H1 (cell line): ENCODE measurements at regions not wholly inside any gene's neighbourhood (a gene's known extent, or its start where the extent isn't known, plus 50 kb on each side); places are given as distances from the start of the nearest gene placed in this dataset.

ENCODE experiments used
- CTCF ChIA-PET: fragments of 300-600 bp; sonication (Branson Sonifier 250); formaldehyde crosslinking; loops from one replicate; lab custom pipeline; 2021; ENCODE audit not compliant: partially characterized antibody; lab: Charles Lee
- POLR2A ChIA-PET: fragments of 300-600 bp; sonication (Branson Sonifier 250); formaldehyde crosslinking; loops from one replicate; lab custom pipeline; 2021; ENCODE audit warnings: inconsistent platforms; ENCODE audit not compliant: partially characterized antibody; lab: Charles Lee
- DNase-seq, 2 experiments: peaks; one replicate each; pipeline versions ENCODE4 v3.0.0 to v3.0.0-alpha.2; 2010 to 2022; ENCODE audit warnings: low spot score in 2 of 2, low read depth in 1 of 2, mixed read lengths in 1 of 2
- FAIRE-seq: peaks from 2 replicates; lab custom pipeline; 2011; peaks lifted over from hg19 to GRCh38; lab: Jason Lieb, UNC
- H2AFZ ChIP-seq: 2 replicates; pipeline ENCODE4 v1.8.1; 2012; ENCODE audit warnings: low read length, inconsistent platforms
- H2AK5ac ChIP-seq: 2 replicates; pipeline ENCODE4 v1.6.1; 2013; ENCODE audit warnings: low read depth, low read length
- H2BK120ac ChIP-seq: replicated peaks from 2 replicates; pipeline ENCODE3; 2013; ENCODE audit warnings: low read depth, low read length, inconsistent platforms
- H2BK12ac ChIP-seq: 2 replicates; pipeline ENCODE4 v1.6.1; 2013; ENCODE audit warnings: low read depth, low read length
- H2BK15ac ChIP-seq: 2 replicates; pipeline ENCODE4 v1.6.1; 2013; ENCODE audit warnings: low read length
- H2BK20ac ChIP-seq: 2 replicates; pipeline ENCODE4 v1.6.1; 2013; ENCODE audit warnings: low read length
- H2BK5ac ChIP-seq: 2 replicates; pipeline ENCODE4 v1.6.1; 2013; ENCODE audit warnings: low read depth, low read length
- H3K14ac ChIP-seq: 2 replicates; pipeline ENCODE4 v1.6.1; 2013; ENCODE audit warnings: inconsistent platforms; ENCODE audit not compliant: insufficient read length
- H3K18ac ChIP-seq: 2 replicates; pipeline ENCODE4 v1.6.1; 2013; ENCODE audit warnings: low read length; ENCODE audit errors: extremely low read depth
- H3K23ac ChIP-seq: 2 replicates; pipeline ENCODE4 v1.6.1; 2013; ENCODE audit warnings: inconsistent platforms; ENCODE audit not compliant: insufficient read length
- H3K23me2 ChIP-seq: 2 replicates; pipeline ENCODE4 v1.6.1; 2013; ENCODE audit warnings: low read depth, low read length
- H3K27ac ChIP-seq: 2 replicates; pipeline ENCODE4 v1.6.1; 2011; ENCODE audit warnings: low read depth, low read length, inconsistent platforms
- H3K27me3 ChIP-seq, 4 experiments: replicated peaks in 1 of 4; 1 replicate in 1 of 4; 2 replicates in 3 of 4; pipeline versions ENCODE4 v1.6.1 to v1.8.1; 2011 to 2013; ENCODE audit warnings: low read length in 3 of 4, mild to moderate bottlenecking in 3 of 4, inconsistent platforms in 2 of 4, mixed read lengths in 2 of 4, moderate library complexity in 1 of 4; ENCODE audit not compliant: control insufficient read depth in 3 of 4, insufficient read depth in 3 of 4; ENCODE audit errors: extremely low read depth in 1 of 4
- H3K36me3 ChIP-seq, 4 experiments: 2 replicates each; pipeline versions ENCODE4 v1.6.1 to v1.8.1; 2011 to 2013; ENCODE audit warnings: mild to moderate bottlenecking in 4 of 4, low read length in 3 of 4, moderate library complexity in 2 of 4, control low read depth in 1 of 4, inconsistent platforms in 1 of 4; ENCODE audit not compliant: insufficient read depth in 4 of 4, control insufficient read depth in 2 of 4
- H3K4ac ChIP-seq: replicated peaks from 2 replicates; pipeline ENCODE3; 2013; ENCODE audit warnings: low read length, low read depth, mixed read lengths, inconsistent platforms; ENCODE audit not compliant: insufficient read length
- H3K4me1 ChIP-seq, 4 experiments: replicated peaks in 1 of 4; 1 replicate in 1 of 4; 2 replicates in 3 of 4; pipeline versions ENCODE4 v1.6.1 to v1.8.1; 2011 to 2013; ENCODE audit warnings: low read length in 3 of 4, inconsistent platforms in 2 of 4, mixed read lengths in 1 of 4; ENCODE audit not compliant: insufficient read depth in 4 of 4, control insufficient read depth in 3 of 4
- H3K4me2 ChIP-seq, 2 experiments: 2 replicates each; pipeline versions ENCODE4 v1.6.1 to v1.8.1; 2011 to 2013; ENCODE audit warnings: low read depth in 2 of 2, low read length in 2 of 2, control low read depth in 1 of 2, inconsistent platforms in 1 of 2, mild to moderate bottlenecking in 1 of 2; ENCODE audit not compliant: insufficient read depth in 1 of 2
- H3K4me3 ChIP-seq, 4 experiments: fragments of 200-600, 300-600 bp in 1 of 4; sonication (generic), shearing (Covaris generic), sonication (Bioruptor Twin) in 1 of 4; 2 replicates each; pipeline versions ENCODE4 v1.5.1 to v1.8.1; 2011 to 2016; ENCODE audit warnings: low read length in 4 of 4, low read depth in 3 of 4, control low read depth in 2 of 4, inconsistent platforms in 2 of 4, mild to moderate bottlenecking in 2 of 4, mixed read lengths in 1 of 4, moderate library complexity in 1 of 4; ENCODE audit not compliant: insufficient read depth in 2 of 4; ENCODE audit errors: extremely low read depth in 1 of 4
- H3K56ac ChIP-seq: replicated peaks from 2 replicates; pipeline ENCODE3; 2013; ENCODE audit warnings: low read depth, mild to moderate bottlenecking, mixed read lengths, low read length, inconsistent platforms; ENCODE audit not compliant: insufficient read length
- H3K79me1 ChIP-seq: 2 replicates; pipeline ENCODE4 v1.6.1; 2013; ENCODE audit warnings: low read depth, low read length, control low read depth
- H3K79me2 ChIP-seq, 2 experiments: 2 replicates each; pipeline versions ENCODE4 v1.6.1 to v1.8.1; 2012 to 2013; ENCODE audit warnings: low read length in 2 of 2, mild to moderate bottlenecking in 2 of 2, inconsistent platforms in 1 of 2; ENCODE audit not compliant: insufficient read depth in 2 of 2, control insufficient read depth in 1 of 2
- H3K9ac ChIP-seq, 4 experiments: replicated peaks in 1 of 4; 1 replicate in 1 of 4; 2 replicates in 3 of 4; pipeline versions ENCODE4 v1.6.1 to v1.8.1; 2011 to 2013; ENCODE audit warnings: low read depth in 3 of 4, low read length in 3 of 4, control low read depth in 2 of 4, mild to moderate bottlenecking in 2 of 4, moderate library complexity in 2 of 4, inconsistent platforms in 1 of 4; ENCODE audit errors: extremely low read depth in 1 of 4
- H3K9me3 ChIP-seq, 2 experiments: 2 replicates each; pipeline versions ENCODE4 v1.6.1 to v1.8.1; 2012 to 2013; ENCODE audit warnings: mild to moderate bottlenecking in 2 of 2, moderate library complexity in 2 of 2, control low read depth in 1 of 2, inconsistent platforms in 1 of 2, low read depth in 1 of 2, low read length in 1 of 2, mixed read lengths in 1 of 2; ENCODE audit not compliant: insufficient read depth in 2 of 2
- H4K20me1 ChIP-seq, 2 experiments: replicated peaks in 1 of 2; 2 replicates each; pipeline versions ENCODE3 to v1.8.1; 2011 to 2013; ENCODE audit warnings: inconsistent platforms in 2 of 2, low read length in 2 of 2, mild to moderate bottlenecking in 1 of 2; ENCODE audit not compliant: insufficient read depth in 2 of 2, control insufficient read depth in 1 of 2
- H4K5ac ChIP-seq: 2 replicates; pipeline ENCODE4 v1.6.1; 2013; ENCODE audit warnings: low read length, low read depth, mixed read lengths, inconsistent platforms; ENCODE audit not compliant: insufficient read length
- H4K8ac ChIP-seq: 2 replicates; pipeline ENCODE4 v1.8.0; 2013; ENCODE audit warnings: mild to moderate bottlenecking, moderate library complexity, low read length, inconsistent platforms; ENCODE audit not compliant: insufficient read depth; ENCODE audit errors: extremely low read depth
- H4K91ac ChIP-seq: replicated peaks from 2 replicates; pipeline ENCODE3; 2013; ENCODE audit warnings: low read length, mixed read lengths, inconsistent platforms; ENCODE audit not compliant: insufficient read length
- BACH1 ChIP-seq: IDR thresholded peaks from 2 replicates; pipeline ENCODE4 v1.6.1; 2012; ENCODE audit warnings: low read length, improper control_type of control experiment
- CBX5 ChIP-seq: fragments of 300-800, 300-1000 bp; sonication (generic); IDR thresholded peaks from 2 replicates; pipeline ENCODE4 v1.7.1; 2016; ENCODE audit warnings: antibody characterized with exemption, low read length, low read depth
- CBX8 ChIP-seq: fragments of 300-800, 300-1000 bp; sonication (generic); IDR thresholded peaks from 2 replicates; pipeline ENCODE4 v1.7.1; 2016; ENCODE audit warnings: low read depth, low read length, borderline replicate concordance
- CEBPB ChIP-seq: IDR thresholded peaks from 2 replicates; pipeline ENCODE4 v1.6.1; 2012; ENCODE audit warnings: low read depth, low read length
- CHD2 ChIP-seq: IDR thresholded peaks from 2 replicates; pipeline ENCODE4 v1.6.1; 2012; ENCODE audit warnings: low read length, improper control_type of control experiment
- EZH2 ChIP-seq: fragments of 200-600 bp; sonication (generic); IDR thresholded peaks from 2 replicates; pipeline ENCODE4 v1.7.1; 2012; ENCODE audit warnings: low read depth, mild to moderate bottlenecking, moderate library complexity, low read length, inconsistent platforms; ENCODE audit not compliant: severe bottlenecking
- GABPA ChIP-seq: IDR thresholded peaks from 2 replicates; pipeline ENCODE4 v1.6.1; 2011; ENCODE audit warnings: mild to moderate bottlenecking, low read length, moderate library complexity, borderline replicate concordance; ENCODE audit not compliant: insufficient read depth
- HDAC2 ChIP-seq, 2 experiments: fragments of 300-600 bp in 1 of 2; sonication (generic) in 1 of 2; IDR thresholded peaks; 2 replicates each; pipeline ENCODE4 v1.6.1; 2011 to 2012; ENCODE audit warnings: low read depth in 2 of 2, low read length in 2 of 2, mild to moderate bottlenecking in 2 of 2, moderate library complexity in 2 of 2, borderline replicate concordance in 1 of 2, inconsistent platforms in 1 of 2
- KDM4A ChIP-seq: IDR thresholded peaks from one replicate; pipeline ENCODE4 v1.7.1; 2012; ENCODE audit warnings: low read depth, mild to moderate bottlenecking, moderate library complexity, low read length, inconsistent platforms; ENCODE audit not compliant: severe bottlenecking
- MAX ChIP-seq: IDR thresholded peaks from 2 replicates; pipeline ENCODE4 v1.6.1; 2012; ENCODE audit warnings: inconsistent platforms
- PHF8 ChIP-seq: fragments of 200-600 bp; sonication (generic); conservative IDR thresholded peaks from 2 replicates; pipeline ENCODE4 v1.7.1; 2012; ENCODE audit warnings: low read depth, mild to moderate bottlenecking, inconsistent platforms, low read length, moderate library complexity
- SAP30 ChIP-seq: fragments of 300-600 bp; sonication (generic); IDR thresholded peaks from 2 replicates; pipeline ENCODE4 v1.7.1; 2012; ENCODE audit warnings: low read length, moderate library complexity, mild to moderate bottlenecking, inconsistent platforms; ENCODE audit not compliant: insufficient read depth, insufficient replicate concordance
- SIRT6 ChIP-seq: IDR thresholded peaks from one replicate; pipeline ENCODE4 v1.7.1; 2012; ENCODE audit warnings: low read length, inconsistent platforms
- SIX5 ChIP-seq: IDR thresholded peaks from 2 replicates; pipeline ENCODE4 v1.6.1; 2011; ENCODE audit warnings: mild to moderate bottlenecking, low read depth, low read length
- TAF1 ChIP-seq: IDR thresholded peaks from 2 replicates; pipeline ENCODE4 v1.6.1; 2011; ENCODE audit warnings: mild to moderate bottlenecking, low read depth, low read length
- WGBS, 2 experiments: shearing (Covaris generic) in 1 of 2; methylation state at CpG; one replicate each; pipeline versions ENCODE4 v1.1.6 to v1.1.7; 2013 to 2015; ENCODE audit warnings: low lambda C conversion rate in 2 of 2, mixed read lengths in 2 of 2, inconsistent platforms in 1 of 2, low coverage in 1 of 2, missing lambda C conversion rate in 1 of 2; ENCODE audit not compliant: insufficient replicate concordance in 2 of 2, insufficient coverage in 1 of 2, insufficient read length in 1 of 2; ENCODE audit errors: extremely low coverage in 1 of 2, missing lambda C conversion rate in 1 of 2; 5-methylcytosine and 5-hydroxymethylcytosine counted together

- H2BK120ac ChIP-seq, result no peak overlapping the region
- no peak for DNase-seq
- H3K36me3 ChIP-seq, result no peaks in the 10 kb centered on the region
- no peak overlapping the region for H3K23ac ChIP-seq
- no peak overlapping the region for H4K91ac ChIP-seq
- no peaks in the 10 kb centered on the region for H3K9me3 ChIP-seq
- no peaks in the 10 kb centered on the region for H3K27me3 ChIP-seq
- H3K27ac ChIP-seq, result no peak overlapping the region
- ChIA-PET POLR2A (no interaction called here), CTCF (interaction anchor here (0.8 to 2.3 kb wide), 10 partner anchors 10 to 321 kb away, joined by 3 to 7 read pairs (median 4); no protein-coding TSS in a partner anchor)
- no peak overlapping the region for H3K56ac ChIP-seq
- H4K5ac ChIP-seq, result no peak overlapping the region
- no peak overlapping the region for H2BK12ac ChIP-seq
- H3K4ac ChIP-seq, result no peak overlapping the region
- H3K18ac ChIP-seq, result no peak overlapping the region
- no peak overlapping the region for H2BK5ac ChIP-seq
- H2AK5ac ChIP-seq, result no peak overlapping the region
- no peak overlapping the region for H3K4me3 ChIP-seq
- H2BK20ac ChIP-seq, result no peak overlapping the region
- WGBS, 2 experiments, result 82% methylated on average over 2 of the region's 3 CpGs; no CpG with 5 or more reads in 1 of the 2 experiments
- H3K4me2 ChIP-seq, result no peak overlapping the region
- H4K20me1 ChIP-seq, result no peaks in the 10 kb centered on the region
- no peak overlapping the region for H3K14ac ChIP-seq
- no peaks in the 10 kb centered on the region for H3K4me1 ChIP-seq
- FAIRE-seq, result no peak
- no peak overlapping the region for H2AFZ ChIP-seq
- no peak overlapping the region for H3K9ac ChIP-seq
- H3K23me2 ChIP-seq, result no peaks in the 10 kb centered on the region
- H3K79me2 ChIP-seq, result no peaks in the 10 kb centered on the region
- no peak overlapping the region for H4K8ac ChIP-seq
- no peaks in the 10 kb centered on the region for H3K79me1 ChIP-seq
- H2BK15ac ChIP-seq, result no peak overlapping the region
- no peak for TF ChIP-seq CBX5
- TF ChIP-seq HDAC2 (IDR thresholded peaks at IDR 0.05; ENCODE audit: borderline replicate concordance in 1 of 2, low read depth in 2 of 2, low read length in 2 of 2), result no peak
- no peak for TF ChIP-seq PHF8
- no peak for TF ChIP-seq EZH2
- TF ChIP-seq KDM4A, result no peak
- TF ChIP-seq CEBPB, result no peak
- TF ChIP-seq CBX8, result no peak
- TF ChIP-seq SAP30, result no peak
- no peak for TF ChIP-seq BACH1
- no peak for TF ChIP-seq GABPA
- no peak for TF ChIP-seq SIRT6
- TF ChIP-seq CHD2, result no peak
- TF ChIP-seq MAX, result no peak
- no peak for TF ChIP-seq TAF1
- no peak for TF ChIP-seq SIX5
Observed at GRCh38 chrX:8043121-8043520, 115.9 kb upstream of the PNPLA4 start.
